GM12878 (cell line): ENCODE measurements at regions not wholly inside any gene's neighbourhood (a gene's known extent, or its start where the extent isn't known, plus 50 kb on each side); places are given as distances from the start of the nearest gene placed in this dataset.
"Not testable (repeated sequence)": the region's sequence is repeated elsewhere in the genome, so short reads cannot be mapped to it uniquely, and the experiment has no call there.

Experiments
- ATAC-seq: fragments of 200-7000 bp; cut with Tn5 transposase; 3 replicates; pipeline ENCODE4 v1.9.1; 2020; ENCODE audit warnings: mild to moderate bottlenecking, moderate library complexity
- BruUV-seq: library from RNA; stranded (reverse); fragments of 400-500 nt; replicated peaks from 2 replicates; lab custom pipeline; 2021; lab: Mats Ljungman, UMichigan
- CTCF ChIA-PET: fragments of 300-600 bp; sonication (Branson Sonifier 250); formaldehyde crosslinking; extraction: SDS; loops from one replicate; lab custom pipeline; 2021; ENCODE audit warnings: inconsistent platforms; lab: Yijun Ruan, JAX
- POLR2A ChIA-PET: fragments of 350-600 bp; formaldehyde crosslinking; extraction: SDS; loops from one replicate; lab custom pipeline; 2021; ENCODE audit warnings: inconsistent platforms; lab: Charles Lee
- RAD21 ChIA-PET: fragments of 300-600 bp; sonication (Branson Sonifier 250); formaldehyde crosslinking; loops from one replicate; lab custom pipeline; 2023; ENCODE audit warnings: antibody characterized with exemption; ENCODE audit not compliant: unreplicated experiment; lab: Charles Lee
- SMC1A ChIA-PET: fragments of 300-600 bp; sonication (Branson Sonifier 250); formaldehyde crosslinking; loops from one replicate; lab custom pipeline; 2023; ENCODE audit not compliant: unreplicated experiment, uncharacterized antibody; lab: Charles Lee
- DNase-seq: peaks from one replicate; pipeline ENCODE4 v3.0.0-alpha.2; 2011; ENCODE audit warnings: low read depth, low spot score
- FAIRE-seq: peaks from 3 replicates; lab custom pipeline; 2011; peaks lifted over from hg19 to GRCh38; lab: Jason Lieb, UNC
- H2AFZ ChIP-seq: 2 replicates; pipeline ENCODE4 v1.6.0; 2011; ENCODE audit warnings: low read depth, low read length, control low read depth; ENCODE audit not compliant: control insufficient read depth
- H3K27ac ChIP-seq: 2 replicates; pipeline ENCODE4 v1.5.1; 2011; ENCODE audit warnings: control low read depth; ENCODE audit not compliant: control insufficient read depth, insufficient read depth
- H3K27me3 ChIP-seq, 2 experiments: replicated peaks in 1 of 2; 2 replicates each; pipeline versions ENCODE4 v1.6.0 to v1.6.1; 2011; ENCODE audit warnings: low read length in 1 of 2; ENCODE audit not compliant: control insufficient read depth in 2 of 2, insufficient read depth in 2 of 2
- H3K36me3 ChIP-seq, 2 experiments: 2 replicates each; pipeline ENCODE4 v1.5.1; 2011; ENCODE audit warnings: low read length in 1 of 2; ENCODE audit not compliant: control insufficient read depth in 2 of 2, insufficient read depth in 2 of 2
- H3K4me1 ChIP-seq: 2 replicates; pipeline ENCODE4 v1.6.1; 2011; ENCODE audit warnings: mild to moderate bottlenecking, low read length, moderate library complexity, mixed read lengths; ENCODE audit not compliant: control insufficient read depth, insufficient read depth
- H3K4me2 ChIP-seq: 2 replicates; pipeline ENCODE4 v1.6.0; 2011; ENCODE audit warnings: control low read depth; ENCODE audit not compliant: control insufficient read depth, insufficient read depth
- H3K4me3 ChIP-seq: fragments of 200-600 bp; sonication (generic); 2 replicates; pipeline ENCODE4 v1.5.1; 2016
- H3K79me2 ChIP-seq: 2 replicates; pipeline ENCODE4 v1.6.0; 2011; ENCODE audit warnings: low read length; ENCODE audit not compliant: control insufficient read depth, insufficient read depth
- H3K9ac ChIP-seq: 2 replicates; pipeline ENCODE4 v1.8.0; 2011; ENCODE audit warnings: low read length, control low read depth, mixed read lengths; ENCODE audit not compliant: control insufficient read depth, insufficient read depth
- H3K9me3 ChIP-seq: replicated peaks from 3 replicates; pipeline ENCODE4 v1.5.1; 2011; ENCODE audit warnings: mild to moderate bottlenecking, low read length; ENCODE audit not compliant: control insufficient read depth, insufficient read depth
- H4K20me1 ChIP-seq: 2 replicates; pipeline ENCODE4 v1.6.0; 2011; ENCODE audit not compliant: control insufficient read depth, insufficient read depth
- BCL11A ChIP-seq: IDR thresholded peaks from 2 replicates; pipeline ENCODE4 v1.6.1; 2011; ENCODE audit warnings: low read depth, low read length
- CREM ChIP-seq: IDR thresholded peaks from 2 replicates; pipeline ENCODE4 v1.6.1; 2014; ENCODE audit warnings: antibody characterized with exemption, low read depth
- RCOR1 ChIP-seq: conservative IDR thresholded peaks from 2 replicates; pipeline ENCODE4 v1.6.1; 2012; ENCODE audit warnings: low read depth, low read length, improper control_type of control experiment
- SMC3 ChIP-seq: IDR thresholded peaks from 2 replicates; pipeline ENCODE4 v1.6.1; 2011; ENCODE audit warnings: low read length, improper control_type of control experiment, borderline replicate concordance
- WGBS: methylation state at CpG from one replicate; pipeline ENCODE4 v1.1.6; 2016; ENCODE audit warnings: low lambda C conversion rate; ENCODE audit not compliant: insufficient replicate concordance, insufficient coverage; ENCODE audit errors: missing lambda C conversion rate; 5-methylcytosine and 5-hydroxymethylcytosine counted together
- in situ Hi-C: fragments of 300-500 bp; cut with MboI; formaldehyde crosslinking; loops from 9 replicates; pipeline ENCODE4 v1.14.3; 2018; ENCODE audit warnings: mixed read lengths
- intact Hi-C: fragments of 100-400 bp; cut with micrococcal nuclease; formaldehyde crosslinking; loops from one replicate; pipeline ENCODE4 v1.14.2; 2022; ENCODE audit not compliant: unreplicated experiment

DNA sequence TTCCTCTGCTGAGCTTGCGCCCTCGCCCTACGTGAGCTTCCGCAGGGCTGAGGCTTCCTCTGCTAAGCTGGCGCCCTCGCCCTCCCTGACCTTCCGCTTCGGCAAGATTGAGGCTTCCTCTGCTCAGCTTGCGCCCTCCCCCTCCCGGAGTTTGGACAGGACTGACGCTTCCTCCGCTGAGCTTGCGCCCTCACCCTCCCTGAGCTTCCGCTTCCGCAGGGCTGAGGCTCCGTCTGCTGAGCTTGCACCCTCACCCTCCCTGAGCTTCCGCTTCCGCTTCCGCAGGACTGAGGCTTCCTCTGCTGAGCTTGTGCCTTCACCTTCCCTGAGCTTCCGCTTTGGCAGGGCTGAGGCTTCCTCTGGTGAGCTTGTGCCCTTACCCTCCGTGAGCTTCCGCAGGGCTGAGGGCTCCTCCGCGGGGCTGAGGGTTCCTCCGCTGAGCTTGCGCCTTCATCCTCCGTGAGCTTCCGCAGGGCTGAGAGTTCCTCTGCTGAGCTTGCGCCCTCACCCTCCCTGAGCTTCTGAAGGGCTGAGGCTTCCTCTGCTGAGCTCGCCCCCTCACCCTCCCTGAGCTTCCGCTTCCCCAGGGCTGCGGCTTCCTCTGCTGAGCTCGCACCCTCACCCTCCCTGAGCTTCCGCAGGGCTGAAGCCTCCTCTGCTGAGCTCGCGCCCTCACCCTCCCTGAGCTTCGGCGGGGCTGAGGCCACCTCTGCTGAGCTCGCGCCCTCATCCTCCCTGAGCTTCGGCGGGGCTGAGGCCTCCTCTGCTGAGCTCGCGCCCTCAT is 753.6 kb upstream of the TPTE start:
- 73% methylated on average over 44 of the region's 44 CpGs for WGBS
- H3K4me2 ChIP-seq, result no peak overlapping the region
- no peaks in the 10 kb centered on the region for H4K20me1 ChIP-seq
- in situ Hi-C loops, result no loop called here
- ChIA-PET SMC1A (no interaction called here), POLR2A (no interaction called here), CTCF (no interaction called here), RAD21 (no interaction called here)
- H3K79me2 ChIP-seq, result no peaks in the 10 kb centered on the region
- H3K36me3 ChIP-seq, result no peaks in the 10 kb centered on the region
- no peaks in the 10 kb centered on the region for H3K27me3 ChIP-seq
- no peak overlapping the region for H3K9ac ChIP-seq
- no peak overlapping the region for H3K4me3 ChIP-seq
- BruUV-seq, result no TSS peak
- FAIRE-seq, result no peak
- H2AFZ ChIP-seq, result no peak overlapping the region
- no peak overlapping the region for H3K27ac ChIP-seq
- H3K4me1 ChIP-seq, result no peaks in the 10 kb centered on the region
- no peak for ATAC-seq
- peaks cover 5% of the 10 kb centered on the region; the same call in 1 of the 3 replicates for H3K9me3 ChIP-seq
- no peak for DNase-seq
- TF ChIP-seq RCOR1 (no peak), BCL11A (no peak), SMC3 (no peak), CREM (no peak)
- intact Hi-C loops, result no loop called here

- 76% methylated on average over 21 of the region's 21 CpGs for WGBS
- intact Hi-C loops, result not testable (repeated sequence)
Measured at GRCh38 chr21:9768376-9769130, 752.8 kb upstream of the TPTE start.

GRCh38 chr21:9769131-9769498 is 752.3 kb upstream of the TPTE start:
- H3K4me3 ChIP-seq, H3K9ac ChIP-seq, CTCF ChIA-PET, H3K27ac ChIP-seq, H4K20me1 ChIP-seq, ATAC-seq, H3K79me2 ChIP-seq, BruUV-seq, RAD21 ChIA-PET, H3K9me3 ChIP-seq, H2AFZ ChIP-seq, H3K27me3 ChIP-seq, DNase-seq, SMC1A ChIA-PET, H3K4me1 ChIP-seq, FAIRE-seq, intact Hi-C loops, POLR2A ChIA-PET, in situ Hi-C loops, H3K4me2 ChIP-seq, H3K36me3 ChIP-seq: not testable (repeated sequence)
- WGBS, result 29% methylated on average over 9 of the region's 9 CpGs

More at GRCh38 chr21:9768376-9769130, 752.8 kb upstream of the TPTE start:
- POLR2A ChIA-PET, in situ Hi-C loops, CTCF ChIA-PET, H3K9me3 ChIP-seq, H2AFZ ChIP-seq, H3K4me3 ChIP-seq, SMC1A ChIA-PET, BruUV-seq, H3K79me2 ChIP-seq, FAIRE-seq, H3K9ac ChIP-seq, H3K27ac ChIP-seq, H4K20me1 ChIP-seq, H3K4me1 ChIP-seq, H3K27me3 ChIP-seq, DNase-seq, H3K36me3 ChIP-seq, H3K4me2 ChIP-seq, RAD21 ChIA-PET, ATAC-seq: not testable (repeated sequence)
